NB4 (cell line): ENCODE measurements at regions not wholly inside any gene's neighbourhood (a gene's known extent, or its start where the extent isn't known, plus 50 kb on each side); places are given as distances from the start of the nearest gene placed in this dataset.

Experiments used
- CTCF ChIP-seq: IDR thresholded peaks from one replicate; pipeline ENCODE4 v1.5.1; 2012; ENCODE audit warnings: low read depth, low read length
- POLR2A ChIP-seq: IDR thresholded peaks from 2 replicates; pipeline ENCODE4 v1.6.1; 2011; ENCODE audit warnings: mild to moderate bottlenecking; ENCODE audit not compliant: insufficient read length; ENCODE audit errors: extremely low read depth

GRCh38 chr10:2631557-2632205 lies 435.7 kb upstream of the PFKP start:
- TF ChIP-seq CTCF (no peak), POLR2A (no peak)
